Amygdala (tissue), 56 donors: ENCODE measurements at regions not wholly inside any gene's neighbourhood (a gene's known extent, or its start where the extent isn't known, plus 50 kb on each side); places are given as distances from the start of the nearest gene placed in this dataset.

Source experiments
- DNase-seq, 56 donors: peaks; one replicate each; lab custom pipeline; 2025; lab: John Stamatoyannopoulos, UW

GRCh38 chr11:133787379-133788141, 57.8 kb downstream of the SPATA19 start:
- DNase-seq: peak in 2 of 56 donors; percentile 9 to 13

GRCh38 chr11:133785795-133786340, 59.4 kb downstream of the SPATA19 start:
- no peak for DNase-seq

- no peak for DNase-seq
These were observed 61.0 kb downstream of the SPATA19 start for GRCh38 chr11:133784359-133784758.

- no peak for DNase-seq
These were observed 63.1 kb downstream of the SPATA19 start for GRCh38 chr11:133782116-133782725.

- DNase-seq: no peak
These were observed 67.2 kb downstream of the SPATA19 start for GRCh38 chr11:133778161-133778560.

DNA sequence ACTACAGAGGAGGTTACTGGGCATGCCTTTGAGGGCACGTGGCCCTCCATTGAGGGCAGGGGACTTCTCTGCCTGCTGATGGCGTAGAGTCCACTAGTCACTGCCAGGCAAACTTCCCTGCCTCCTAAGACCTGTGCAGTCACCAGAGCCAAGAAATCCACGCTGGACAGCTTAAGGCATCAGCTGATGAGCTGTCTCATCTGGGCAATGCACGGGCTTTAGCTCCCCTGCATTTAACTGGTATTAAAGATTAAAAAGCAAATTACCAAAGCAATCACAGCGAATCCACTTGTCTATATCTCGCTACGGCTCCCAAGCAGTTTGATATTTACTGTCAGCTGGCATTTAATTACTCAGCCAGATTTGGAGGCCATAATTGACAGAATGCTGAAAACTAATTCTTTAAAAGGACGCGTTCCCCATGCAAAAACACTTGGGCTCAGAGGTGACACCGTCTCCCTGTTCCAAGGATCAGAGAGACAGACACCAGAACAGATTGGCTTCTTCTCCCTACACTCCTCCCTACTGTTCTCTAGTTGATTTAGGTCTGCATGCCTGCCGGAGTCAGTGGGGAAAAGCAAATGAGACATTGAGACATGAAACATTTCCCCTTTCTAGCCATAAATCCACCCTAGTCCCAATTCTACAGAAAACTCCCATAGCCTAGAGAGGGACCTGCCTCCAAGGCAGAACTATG, 68.5 kb downstream of the SPATA19 start:
- no peak for DNase-seq

- DNase-seq: no peak
These were observed 82.8 kb downstream of the SPATA19 start for GRCh38 chr11:133762538-133762937.

- DNase-seq: no peak
These were observed 92.2 kb downstream of the SPATA19 start for GRCh38 chr11:133753150-133753549.

- no peak for DNase-seq
These were observed 95.5 kb downstream of the SPATA19 start for GRCh38 chr11:133749841-133750240.

DNA sequence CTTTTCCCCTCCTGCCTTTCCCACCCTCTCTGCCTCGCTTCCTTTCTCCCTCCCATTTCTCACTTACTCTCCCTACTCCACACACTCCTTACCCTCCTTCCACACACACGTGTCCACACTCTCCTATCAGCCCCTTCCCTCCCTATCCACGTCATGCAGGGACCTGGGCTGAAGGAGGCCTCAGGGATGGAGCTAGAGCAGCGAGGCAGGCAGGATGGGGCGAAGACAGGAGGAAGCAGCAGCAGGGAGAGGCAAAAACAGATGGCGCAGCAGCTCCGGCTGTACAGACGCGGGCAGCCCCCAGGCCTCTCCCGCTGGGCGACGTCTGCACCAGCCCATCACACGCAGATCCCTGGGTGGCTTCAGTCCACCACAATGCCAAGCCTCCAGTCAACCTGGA, 97.9 kb downstream of the SPATA19 start:
- no peak for DNase-seq

DNA sequence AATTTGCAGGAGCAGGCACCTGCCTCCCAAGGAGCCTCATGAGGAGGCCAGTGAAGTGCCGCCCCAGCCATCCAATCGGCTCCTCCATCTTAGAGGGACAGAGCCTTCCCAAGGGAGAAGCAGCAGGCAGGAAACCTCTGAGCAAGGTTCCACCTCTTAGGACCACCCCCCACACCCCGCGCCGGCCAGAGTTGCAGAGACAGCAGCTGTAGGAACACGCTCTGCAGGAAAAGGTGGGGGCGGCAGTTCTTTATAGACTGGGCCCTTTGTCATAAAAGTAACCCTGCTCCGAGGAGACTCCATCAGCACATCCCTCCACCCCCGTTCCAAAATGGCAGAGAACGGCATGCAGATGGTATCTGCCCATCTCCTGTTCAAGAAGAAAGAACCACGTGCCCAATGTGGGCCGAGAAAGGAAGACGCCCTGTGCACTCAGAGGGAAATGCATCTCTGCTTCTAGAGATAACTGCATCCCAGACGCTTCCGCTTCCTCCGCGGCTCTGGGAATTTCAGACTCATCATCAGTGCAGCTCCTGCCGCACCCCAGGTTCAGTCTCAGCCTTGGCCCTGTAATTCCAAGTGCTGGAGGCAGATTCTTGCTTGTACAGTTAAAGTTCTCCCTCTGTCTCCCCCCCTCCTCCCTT, 98.5 kb downstream of the SPATA19 start:
- DNase-seq: no peak

GRCh38 chr11:133745791-133746190, 99.5 kb downstream of the SPATA19 start:
- peak in 2 of 56 donors; percentile 9 to 22 for DNase-seq

DNA sequence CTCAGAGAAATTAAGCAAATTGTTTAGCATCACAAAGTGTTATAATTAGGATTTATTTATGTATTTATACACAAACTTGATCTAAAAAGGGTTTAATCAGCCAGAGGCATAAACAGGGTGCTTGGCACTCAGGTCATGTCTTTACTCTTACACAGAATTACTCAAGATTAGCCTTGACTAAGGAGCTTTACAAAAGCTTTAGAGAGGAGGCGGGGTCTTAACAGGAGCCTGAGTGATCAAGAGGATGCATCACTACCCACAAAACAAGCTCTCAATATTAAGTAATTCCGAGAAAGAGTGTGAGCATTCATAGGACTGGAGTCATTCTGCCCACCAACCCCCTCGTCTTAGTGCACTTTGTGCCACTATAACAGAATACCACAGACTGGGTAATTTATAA, 103.0 kb downstream of the SPATA19 start:
- DNase-seq: no peak

GRCh38 chr11:133740963-133741362, 104.3 kb downstream of the SPATA19 start:
- DNase-seq: no peak

DNA sequence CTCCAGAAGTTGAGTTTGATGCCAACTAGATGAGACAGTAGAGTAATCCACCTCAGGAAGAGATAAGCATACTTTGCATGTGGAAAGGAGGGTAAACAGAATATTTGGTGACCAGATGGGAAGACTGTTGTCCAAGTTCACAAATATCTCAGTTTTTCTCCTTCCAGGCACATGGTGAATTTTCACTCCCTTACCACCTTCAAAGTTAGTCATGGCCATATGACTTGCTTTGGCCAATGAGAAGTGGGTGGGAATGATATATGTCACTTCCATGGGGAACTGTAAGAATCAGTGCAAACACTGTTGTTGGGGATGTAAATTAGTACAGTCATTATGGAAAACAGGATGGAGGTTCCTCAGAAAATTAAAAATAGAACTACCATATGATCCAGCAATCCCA, 105.8 kb downstream of the SPATA19 start:
- no peak for DNase-seq

DNA sequence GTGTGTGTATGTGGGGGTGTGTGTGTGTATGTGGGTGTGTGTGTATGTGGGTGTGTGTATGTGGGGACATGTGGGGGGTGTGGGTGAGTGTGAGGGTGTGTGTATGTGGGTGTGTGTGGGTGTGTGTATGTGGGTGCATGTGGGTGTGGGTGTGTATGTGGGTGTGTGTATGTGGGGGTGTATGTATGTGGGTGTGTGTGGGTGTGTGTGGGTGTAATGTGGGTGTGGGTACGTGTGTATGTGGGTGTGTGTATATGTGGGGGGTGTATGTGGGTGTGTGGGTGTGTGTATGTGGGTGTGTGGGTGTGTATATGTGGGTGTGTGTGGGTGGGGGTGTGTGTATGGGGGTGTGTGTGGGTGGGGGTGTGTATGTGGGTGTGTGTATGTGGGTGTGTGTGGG, 106.7 kb downstream of the SPATA19 start:
- DNase-seq: no peak

- DNase-seq: no peak
These were observed 111.7 kb downstream of the SPATA19 start for GRCh38 chr11:133733631-133734030.

- DNase-seq: no peak
These were observed 113.1 kb downstream of the SPATA19 start for GRCh38 chr11:133732109-133732674.

DNA sequence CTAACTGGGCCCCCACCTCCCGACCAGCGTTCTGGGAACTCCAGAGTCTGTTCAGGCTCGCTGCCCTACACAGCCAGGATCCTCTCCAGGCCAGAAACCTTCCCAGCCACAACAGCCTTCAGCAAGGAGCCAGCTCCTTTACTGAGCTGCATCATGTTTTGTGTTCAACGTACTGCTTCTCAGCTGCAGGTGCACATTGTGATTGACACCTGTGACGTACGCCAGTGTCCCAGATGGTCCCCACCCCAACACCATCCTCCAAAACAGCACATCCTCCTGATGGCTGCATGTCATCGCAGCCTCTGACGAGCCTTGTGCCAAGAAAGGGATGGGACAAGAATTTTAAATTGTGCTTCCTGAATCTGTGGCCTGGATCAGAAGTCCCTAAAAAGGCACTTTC, 117.5 kb downstream of the SPATA19 start:
- DNase-seq: no peak

- DNase-seq: no peak
These were observed 118.8 kb downstream of the SPATA19 start for GRCh38 chr11:133726542-133726941.

- no peak for DNase-seq
These were observed 121.2 kb downstream of the SPATA19 start for GRCh38 chr11:133724116-133724515.
